Neural progenitor cell (in vitro differentiated cells): ENCODE measurements at regions not wholly inside any gene's neighbourhood (a gene's known extent, or its start where the extent isn't known, plus 50 kb on each side); places are given as distances from the start of the nearest gene placed in this dataset.

Experiments used
- CTCF ChIP-seq: fragments of 200-600 bp; sonication (generic); IDR thresholded peaks from 2 replicates; pipeline ENCODE4 v1.5.1; 2017; ENCODE audit warnings: antibody characterized with exemption, mild to moderate bottlenecking
- EZH2 ChIP-seq: fragments of 200-600 bp; sonication (generic); IDR thresholded peaks from 2 replicates; pipeline ENCODE4 v1.6.1; 2017; ENCODE audit warnings: antibody characterized with exemption, mild to moderate bottlenecking, moderate library complexity
- EZH2phosphoT487 ChIP-seq: fragments of 200-600 bp; sonication (generic); IDR thresholded peaks from 2 replicates; pipeline ENCODE4 v1.6.1; 2017; ENCODE audit warnings: antibody characterized with exemption

DNA sequence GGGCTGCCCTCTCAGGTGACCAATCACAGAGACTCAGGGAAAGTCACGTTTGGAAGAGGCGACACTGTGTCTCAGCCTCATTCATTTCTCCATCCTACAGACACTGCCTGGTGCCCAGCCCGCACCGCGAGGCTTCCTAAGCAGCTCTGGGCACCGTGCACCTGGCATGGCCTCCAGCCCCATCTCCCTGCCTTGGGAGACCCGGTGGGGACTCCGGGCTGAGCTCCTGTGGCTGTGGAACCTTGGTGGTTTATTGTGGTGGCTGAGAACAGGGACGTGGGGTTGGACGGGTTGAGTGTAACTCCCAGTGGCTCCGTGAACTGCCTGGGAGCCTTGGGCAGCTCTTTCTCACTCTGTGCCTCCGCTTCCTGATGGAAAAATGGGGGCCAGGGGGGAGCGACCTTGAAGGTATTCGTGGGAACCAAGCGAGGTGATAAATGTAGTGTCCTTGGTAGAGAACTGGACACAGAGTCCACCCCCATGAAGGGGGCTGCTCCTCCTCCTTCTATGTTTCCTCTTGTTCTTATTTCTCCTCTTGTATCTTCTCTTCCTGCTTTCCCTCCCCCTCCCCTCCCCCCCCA is 215.4 kb downstream of the SEC14L1 start:
- no peak for TF ChIP-seq CTCF
- TF ChIP-seq EZH2, result no peak
- no peak for TF ChIP-seq EZH2phosphoT487
